ENCODE measurements at regions not wholly inside any gene's neighbourhood (a gene's known extent, or its start where the extent isn't known, plus 50 kb on each side); places are given as distances from the start of the nearest gene placed in this dataset.

DNA sequence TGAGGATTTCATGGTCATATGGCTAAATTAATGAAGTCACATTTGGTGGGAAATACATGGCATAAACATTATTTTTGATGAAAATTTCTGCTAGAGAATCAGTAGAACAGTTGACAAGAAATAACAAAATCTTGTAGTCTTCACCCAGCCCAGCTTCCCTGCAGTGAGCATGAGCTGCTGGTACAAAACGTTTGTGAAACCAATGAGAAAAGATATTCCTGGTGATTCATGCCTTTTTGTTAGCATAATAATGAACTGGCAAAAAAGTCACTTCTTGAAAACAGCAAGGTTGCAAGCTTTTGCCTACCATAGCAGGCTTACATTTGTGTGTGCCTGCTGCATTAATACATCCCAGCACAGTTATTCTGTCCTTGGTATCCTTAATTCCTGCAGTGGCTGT, 475.9 kb upstream of the HTR2A start:
- TF ChIP-seq EZH2phosphoT487 (IDR thresholded peaks at IDR 0.05; ENCODE audit: insufficient read depth, low read depth) (no peak), EZH2 (IDR thresholded peaks at IDR 0.05; ENCODE audit: insufficient read depth, poor library complexity, severe bottlenecking) (no peak)
